ENCODE measurements at regions not wholly inside any gene's neighbourhood (a gene's known extent, or its start where the extent isn't known, plus 50 kb on each side); places are given as distances from the start of the nearest gene placed in this dataset.
"Not testable (repeated sequence)": the region's sequence is repeated elsewhere in the genome, so short reads cannot be mapped to it uniquely, and the experiment has no call there.

DNA sequence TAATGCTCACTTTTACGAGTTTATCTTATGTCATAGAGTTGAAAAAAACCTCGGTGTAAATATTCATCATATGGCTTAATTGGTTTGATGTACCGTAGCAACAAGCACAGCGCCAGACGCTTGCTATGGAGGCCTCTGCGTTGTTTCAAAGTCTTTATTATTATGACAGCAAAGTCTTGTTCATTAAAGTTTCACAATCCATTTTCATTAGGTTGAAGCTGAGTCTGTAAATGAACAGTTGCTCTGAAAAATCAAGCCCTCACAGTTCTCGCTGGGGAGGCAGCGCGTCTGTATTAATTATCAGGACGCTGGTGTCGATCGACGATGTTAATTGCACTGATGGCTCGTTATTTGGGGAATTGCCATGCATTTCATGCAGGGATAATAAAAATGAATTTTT is 185.6 kb downstream of the INSC start:
- DNase-seq (ENCODE audit: low read depth in 2 of 2): no peak

DNA sequence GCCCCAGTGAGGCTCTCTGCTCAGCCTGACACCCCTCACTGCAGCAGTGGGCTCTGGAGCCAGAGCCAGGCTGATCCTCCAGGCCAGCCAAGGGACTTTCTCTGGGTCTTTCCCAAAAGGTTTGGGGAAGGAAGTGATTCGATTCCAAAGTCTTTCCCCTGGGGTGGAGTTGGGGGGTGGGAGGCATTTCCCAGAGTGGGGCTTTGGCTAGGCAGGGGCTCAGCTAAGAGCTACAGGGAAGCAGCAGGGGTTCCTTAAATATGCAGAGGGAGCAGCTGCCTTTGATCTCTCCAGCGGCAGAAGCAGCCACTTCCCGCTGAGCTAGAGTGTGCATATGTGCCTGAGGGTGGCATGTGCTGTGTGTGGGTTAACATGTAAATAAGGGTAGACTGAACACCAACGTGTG is 192.9 kb downstream of the INSC start:
- DNase-seq (ENCODE audit: low read depth in 2 of 2): no peak

DNA sequence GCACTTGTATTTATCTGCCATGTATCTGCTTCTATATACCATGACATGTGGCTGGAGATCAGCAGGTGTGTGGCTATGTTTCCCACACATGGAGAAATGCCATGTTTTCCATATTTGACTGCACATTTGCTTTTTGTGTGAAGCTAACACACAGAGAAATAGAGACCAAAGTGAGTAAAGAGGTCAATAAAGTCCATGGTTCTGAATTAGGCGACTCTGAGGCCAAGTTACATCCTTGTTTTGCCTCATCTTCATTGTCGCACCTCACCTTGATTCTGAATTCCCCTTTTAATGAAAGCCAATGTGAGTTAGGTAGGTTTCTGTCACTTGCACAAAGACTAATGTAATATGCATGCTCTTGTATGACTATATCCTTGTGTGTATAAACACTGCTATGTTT is 194.1 kb downstream of the INSC start:
- no peak for DNase-seq (ENCODE audit: low read depth in 2 of 2)

DNA sequence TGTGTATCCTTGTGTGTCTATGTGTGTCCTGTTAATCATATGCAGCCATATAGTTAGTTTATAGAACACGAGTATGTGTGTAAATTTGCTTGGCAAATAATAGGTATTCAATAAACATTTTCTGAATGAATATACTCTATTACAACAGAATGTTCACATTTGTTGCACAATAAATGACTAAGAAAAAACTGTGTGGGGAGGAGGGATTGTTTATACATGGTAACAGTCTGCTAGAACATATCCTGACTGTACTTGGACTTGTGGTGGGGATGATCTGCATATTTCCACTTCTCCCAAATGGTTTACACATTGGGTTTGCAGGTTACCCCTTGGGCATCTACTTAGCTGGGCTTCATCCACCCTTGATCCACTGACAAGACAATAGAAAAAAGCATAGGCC is 194.6 kb downstream of the INSC start:
- no peak for DNase-seq (ENCODE audit: low read depth in 2 of 2)

DNA sequence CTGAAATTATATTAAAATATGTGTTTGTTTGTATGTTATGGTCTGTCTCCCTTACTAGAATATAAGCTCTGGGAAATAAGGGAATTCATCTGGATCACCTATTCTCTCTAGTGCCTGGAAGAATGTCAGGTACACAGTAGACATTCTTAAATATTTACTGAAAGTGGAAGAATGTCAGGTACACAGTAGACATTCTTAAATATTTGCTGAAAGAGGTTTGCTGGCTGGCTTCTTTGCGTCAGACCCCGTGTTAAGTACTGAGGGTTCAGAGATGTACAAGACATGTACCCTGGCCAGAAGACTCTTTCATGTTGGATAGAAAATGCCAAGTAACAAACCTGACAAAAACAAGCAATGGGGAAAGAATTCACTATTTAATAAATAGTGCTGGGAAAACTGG is 199.1 kb downstream of the INSC start:
- DNase-seq (ENCODE audit: low read depth in 2 of 2): no peak

DNA sequence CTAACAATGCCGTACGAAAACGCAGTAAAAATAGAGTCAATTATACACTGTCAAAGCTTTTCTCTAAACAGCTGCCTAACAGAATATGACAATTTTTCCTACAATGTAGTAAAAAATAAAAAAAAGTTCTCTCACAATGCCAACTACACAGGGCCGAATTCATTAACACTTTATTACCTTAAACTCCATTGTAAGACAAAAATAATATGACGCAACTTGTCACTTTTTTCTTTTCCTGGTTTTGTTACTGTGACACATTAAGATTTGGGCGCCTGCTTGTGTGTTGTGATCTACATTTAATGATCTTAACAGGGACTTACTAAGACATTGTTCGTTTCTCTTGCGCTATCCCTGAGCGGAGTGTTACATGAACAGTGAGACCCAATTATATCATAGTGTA is 204.1 kb downstream of the INSC start:
- no peak for DNase-seq (ENCODE audit: low read depth in 2 of 2)

DNA sequence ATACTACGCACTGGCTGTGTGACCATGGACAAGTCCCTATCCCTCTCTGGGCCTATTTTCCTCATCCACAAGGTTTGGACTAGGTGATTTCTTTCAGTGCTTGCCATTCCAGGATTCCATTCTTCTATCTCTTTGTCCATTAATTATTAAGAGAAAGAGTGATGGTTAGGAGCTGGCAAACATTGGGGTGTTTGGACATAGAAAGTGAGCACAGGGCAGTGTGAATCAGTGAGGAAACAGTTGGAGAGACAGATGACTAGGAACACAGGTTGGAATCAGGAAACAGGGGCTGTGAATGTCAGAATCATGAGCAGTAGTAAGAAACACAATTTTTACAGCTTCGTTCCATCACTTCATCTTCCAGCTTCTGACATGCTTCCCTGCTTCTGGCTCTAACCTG is 211.8 kb downstream of the INSC start:
- DNase-seq (ENCODE audit: low read depth in 2 of 2): no peak

DNA sequence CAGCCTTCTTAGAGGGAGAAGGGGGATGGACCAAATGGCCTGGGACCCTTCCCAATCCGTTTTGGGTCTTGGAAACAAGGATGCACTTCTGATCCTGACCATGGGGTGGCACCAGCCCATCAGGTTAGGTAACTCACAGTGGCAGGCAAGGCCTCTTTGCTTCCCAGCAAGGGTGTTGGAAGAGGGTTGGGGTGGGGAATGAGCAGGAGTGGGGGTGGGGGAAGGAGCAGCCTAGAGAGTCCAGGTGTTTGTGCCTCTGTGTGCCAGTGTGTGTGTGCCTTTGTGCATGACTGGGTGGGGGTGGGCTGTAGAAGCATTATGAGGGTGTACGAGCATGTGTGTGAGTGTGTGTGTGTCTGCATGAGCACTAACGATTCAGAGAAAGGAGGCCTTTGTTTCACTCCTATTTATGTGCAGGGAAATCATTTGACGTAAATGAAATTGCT is 213.1 kb downstream of the INSC start:
- DNase-seq (ENCODE audit: low read depth in 2 of 2): no peak

DNA sequence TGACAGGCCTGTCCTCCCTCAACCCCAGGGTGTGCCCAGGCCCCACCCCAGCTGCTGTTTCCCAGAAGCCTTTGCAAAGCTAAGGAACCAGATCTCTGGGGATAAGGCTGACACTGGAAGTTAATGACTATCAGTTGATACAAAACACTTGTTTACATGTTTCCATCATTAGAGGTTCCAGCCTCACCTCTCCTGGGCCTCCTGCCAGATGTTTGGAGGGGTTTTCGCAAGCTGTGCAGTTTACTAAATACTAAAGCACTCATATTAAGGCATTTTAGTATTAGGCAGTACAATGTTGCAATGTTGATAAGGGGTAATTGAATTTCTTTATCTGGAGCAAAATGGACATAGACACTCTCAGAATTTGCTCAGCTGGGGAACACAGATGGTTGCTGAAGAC is 218.7 kb downstream of the INSC start:
- DNase-seq (ENCODE audit: low read depth in 2 of 2): no peak

DNA sequence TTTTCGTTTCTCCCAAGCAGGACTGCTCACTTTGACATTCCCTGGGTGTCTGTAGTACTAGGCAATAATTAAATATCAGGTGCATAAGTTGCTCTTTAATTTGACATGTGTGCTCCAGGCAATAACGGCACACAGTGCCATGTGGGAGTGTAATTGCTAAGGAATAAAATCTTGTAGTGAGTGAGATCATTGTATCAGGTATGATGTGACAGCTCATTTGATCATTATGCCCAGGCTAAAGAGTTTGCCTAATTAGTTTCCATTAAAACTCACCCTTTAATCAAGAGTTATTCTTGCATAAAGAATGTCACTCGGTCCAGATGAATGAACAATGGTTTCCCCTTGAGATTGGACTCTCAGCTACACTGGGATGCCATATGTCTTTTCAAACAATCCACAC is 220.0 kb downstream of the INSC start:
- no peak for DNase-seq (ENCODE audit: low read depth in 2 of 2)

DNA sequence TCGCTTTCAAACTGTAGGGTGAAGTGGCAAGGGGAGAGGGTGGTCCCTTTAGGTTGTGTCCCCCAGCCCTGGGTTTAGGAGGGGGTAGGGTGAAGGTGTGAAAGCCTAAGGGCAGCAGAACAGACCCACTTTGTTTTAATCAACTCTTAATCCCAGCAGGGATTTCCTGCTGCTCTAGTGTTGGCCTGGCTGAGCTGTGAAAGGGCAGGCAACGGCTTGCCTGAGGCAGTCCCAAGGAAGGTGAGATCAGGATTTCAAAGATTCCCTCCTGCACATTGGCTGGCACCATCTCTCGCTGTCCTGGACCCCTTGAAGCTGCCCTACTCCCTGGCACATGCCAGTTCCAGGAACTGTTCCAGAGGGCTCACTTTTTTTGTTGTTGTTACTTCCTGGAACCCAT is 221.3 kb downstream of the INSC start:
- no peak for DNase-seq (ENCODE audit: low read depth in 2 of 2)

DNA sequence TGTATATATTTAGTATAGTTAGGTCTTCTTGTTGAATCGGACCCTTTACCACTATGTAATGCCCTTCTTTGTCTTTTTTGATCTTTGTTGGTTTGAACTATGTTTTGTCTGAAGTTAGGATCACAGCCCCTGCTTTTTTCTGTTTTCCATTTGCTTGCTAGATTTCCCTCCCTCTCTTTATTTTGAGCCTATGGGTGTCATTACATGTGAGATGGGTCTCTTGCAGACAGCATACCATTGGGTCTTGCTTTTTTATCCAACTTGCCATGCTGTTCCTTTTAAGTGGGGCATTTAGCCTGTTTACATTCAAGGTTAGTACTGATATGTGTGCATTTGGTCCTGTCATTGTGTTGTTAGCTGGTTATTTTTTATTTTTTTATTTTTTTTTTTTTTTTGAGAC is 224.6 kb downstream of the INSC start:
- DNase-seq (ENCODE audit: low read depth in 2 of 2): no peak

DNA sequence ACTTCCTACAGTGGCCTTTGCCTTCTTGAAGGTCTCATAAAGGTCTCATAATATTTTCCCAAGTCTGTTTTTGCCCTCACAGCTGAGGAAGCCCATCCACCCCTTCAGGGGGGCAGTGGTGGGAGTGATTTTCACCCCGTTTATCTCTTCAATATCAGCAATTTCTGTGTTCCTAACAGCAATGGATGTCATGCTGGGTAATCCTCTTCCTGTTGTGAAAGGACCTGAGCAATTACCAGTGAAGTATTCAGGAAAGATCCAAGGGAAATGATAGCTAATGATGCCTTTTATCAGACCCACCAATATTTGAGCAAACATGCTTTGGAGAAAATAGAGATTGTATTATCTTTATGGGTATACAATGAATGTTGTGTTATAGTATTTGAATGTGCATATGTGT is 226.9 kb downstream of the INSC start:
- DNase-seq (ENCODE audit: low read depth in 2 of 2): no peak

DNA sequence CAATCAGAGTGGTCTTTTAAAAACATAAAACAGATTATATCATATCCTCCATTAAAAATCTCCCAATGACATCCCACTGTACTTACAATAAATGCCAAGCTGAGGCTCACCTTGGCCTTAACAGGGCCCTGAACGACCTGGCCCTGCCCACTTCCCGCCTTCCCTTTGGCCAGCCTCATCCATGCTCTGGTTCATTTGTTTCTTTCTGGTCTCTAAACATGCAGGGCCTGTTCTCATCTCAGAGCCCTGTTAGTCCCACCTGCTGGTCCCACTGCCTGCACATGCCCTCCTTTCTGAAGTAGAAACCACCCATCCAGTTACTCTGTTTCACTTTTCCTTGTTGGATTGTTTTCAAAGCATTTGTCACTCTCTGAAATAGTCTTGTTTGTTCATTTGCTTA is 227.4 kb downstream of the INSC start:
- no peak for DNase-seq (ENCODE audit: low read depth in 2 of 2)

DNA sequence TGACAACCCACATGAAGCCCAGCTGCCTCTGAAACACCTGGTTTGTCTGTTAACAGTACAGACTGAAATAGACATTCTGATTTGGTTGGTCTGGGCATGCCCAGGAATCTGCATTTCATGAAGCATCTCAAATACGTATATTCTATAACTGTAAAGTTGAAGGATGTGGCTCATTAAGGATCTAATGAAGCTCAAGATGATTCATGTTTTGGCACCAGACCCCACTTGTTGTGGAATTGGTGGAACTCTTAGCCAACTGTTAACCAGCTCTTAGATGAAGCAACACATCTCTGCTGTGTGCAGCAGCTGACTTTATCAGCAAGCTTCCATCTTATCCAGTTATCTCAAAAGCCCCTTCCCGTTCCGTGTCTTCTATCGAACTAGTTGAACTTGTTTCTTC is 232.2 kb downstream of the INSC start:
- DNase-seq (ENCODE audit: low read depth in 2 of 2): no peak

DNA sequence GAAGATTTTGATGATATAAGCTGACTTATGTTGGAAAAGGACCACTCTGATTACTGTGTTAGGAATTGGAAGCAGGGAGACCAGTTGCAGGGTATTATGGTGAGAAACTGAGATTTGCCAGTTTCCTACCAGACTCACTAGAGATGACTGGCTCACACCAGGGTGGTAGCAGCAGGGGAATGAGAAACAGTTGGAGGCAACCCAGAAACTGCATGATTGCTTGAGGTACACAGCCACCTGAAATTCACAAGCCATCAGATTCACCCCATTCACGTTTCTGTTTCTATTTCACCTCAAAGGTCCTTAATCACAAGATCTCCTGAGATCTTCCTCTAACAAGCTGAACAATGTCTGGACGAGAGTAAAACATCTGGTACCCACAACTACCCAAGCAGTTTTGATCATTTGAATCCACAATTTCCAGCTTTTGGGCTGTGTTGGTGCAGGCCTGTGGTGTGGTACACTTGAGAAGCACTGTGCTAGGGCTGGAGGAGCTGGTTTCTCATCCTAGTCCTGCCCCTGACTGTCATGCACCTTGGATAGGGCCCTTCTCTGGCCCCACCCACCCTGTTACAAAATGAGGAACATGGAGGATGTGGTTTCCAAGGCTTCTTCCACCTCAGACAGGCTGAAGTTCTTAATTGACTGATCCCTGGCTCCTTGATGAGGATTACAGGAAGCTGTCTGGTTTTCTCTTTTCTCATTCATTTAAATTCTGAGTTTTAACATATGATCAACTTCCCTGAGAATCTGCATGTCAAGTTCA is 233.4 kb downstream of the INSC start:
- DNase-seq (ENCODE audit: low read depth in 2 of 2): no peak

DNA sequence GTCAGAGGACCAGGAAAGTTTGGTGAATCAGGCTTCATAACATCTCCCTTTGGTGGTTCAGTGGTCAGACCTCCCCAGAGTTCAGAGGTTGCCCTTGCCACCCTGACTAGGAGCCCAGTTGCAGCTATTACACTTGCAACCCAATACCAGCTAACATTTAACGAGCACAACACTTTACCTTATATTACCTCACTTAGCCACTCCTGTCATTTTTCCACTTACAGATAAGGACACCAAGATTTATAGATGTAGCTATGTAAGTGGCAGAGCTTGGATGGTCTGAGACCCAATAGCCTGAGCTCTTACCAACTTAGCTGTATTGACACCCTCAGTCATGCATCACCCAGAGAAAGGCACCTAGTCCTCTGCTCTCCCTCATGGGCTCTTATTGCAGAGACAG is 234.7 kb downstream of the INSC start:
- no peak for DNase-seq (ENCODE audit: low read depth in 2 of 2)

DNA sequence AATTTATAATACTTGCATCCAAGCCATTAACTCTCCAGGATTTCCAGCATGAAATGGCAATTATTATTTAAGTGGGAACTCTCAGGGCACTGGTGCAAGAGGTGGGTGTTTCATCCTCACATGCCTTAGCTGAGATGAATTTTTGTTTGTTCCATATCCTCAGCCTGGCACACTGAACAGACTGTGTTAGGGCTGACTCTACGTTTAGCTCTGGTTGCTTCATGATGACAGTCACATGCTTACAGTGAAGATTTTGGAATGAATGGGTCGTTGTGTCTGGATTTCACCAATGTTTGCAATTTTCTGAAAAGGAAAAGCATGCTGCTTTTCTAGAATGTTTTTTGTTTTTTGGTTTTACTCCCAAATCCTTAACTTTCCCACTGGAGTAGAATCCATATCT is 246.6 kb downstream of the INSC start:
- DNase-seq (ENCODE audit: low read depth in 2 of 2): no peak

DNA sequence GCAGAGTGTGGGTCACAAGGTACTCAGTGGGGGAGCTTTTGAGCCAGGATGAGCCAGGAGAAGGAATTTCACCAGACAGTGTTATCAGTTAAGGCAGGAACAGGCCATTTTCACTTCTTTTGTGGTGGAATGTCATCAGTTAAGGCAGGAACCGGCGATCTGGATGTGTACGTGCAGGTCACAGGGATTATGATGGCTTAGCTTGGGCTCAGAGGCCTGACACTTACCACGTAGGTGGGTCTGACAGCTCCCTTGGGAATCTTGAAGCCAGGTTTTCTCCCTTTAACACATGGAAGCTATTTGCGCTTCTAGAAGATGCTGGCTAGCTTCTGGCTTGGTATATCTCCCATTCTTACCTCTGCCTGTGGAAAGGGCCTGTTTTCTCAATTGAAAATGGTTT is 250.6 kb downstream of the INSC start:
- not testable (repeated sequence) for DNase-seq (ENCODE audit: low read depth in 2 of 2)

DNA sequence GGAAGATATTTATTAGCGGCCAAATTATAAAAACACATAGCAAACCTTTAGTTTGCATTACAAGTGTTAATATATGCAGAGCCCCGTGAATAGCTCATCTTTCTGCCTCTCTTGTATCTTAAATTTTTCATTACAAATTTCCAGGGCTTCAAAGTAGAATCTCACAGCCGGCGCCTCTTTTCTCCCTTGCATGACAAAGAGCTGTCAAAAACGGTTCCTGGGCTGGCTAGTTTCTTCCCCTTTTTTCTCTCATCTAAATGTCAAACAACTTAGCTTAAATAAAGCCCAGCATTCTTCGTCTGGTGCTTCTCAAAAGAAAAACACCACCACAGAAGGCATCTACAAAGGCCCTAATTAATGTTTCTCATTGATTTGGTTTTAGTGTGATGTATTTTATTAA is 253.0 kb downstream of the INSC start:
- no peak for DNase-seq (ENCODE audit: low read depth in 2 of 2)

DNA sequence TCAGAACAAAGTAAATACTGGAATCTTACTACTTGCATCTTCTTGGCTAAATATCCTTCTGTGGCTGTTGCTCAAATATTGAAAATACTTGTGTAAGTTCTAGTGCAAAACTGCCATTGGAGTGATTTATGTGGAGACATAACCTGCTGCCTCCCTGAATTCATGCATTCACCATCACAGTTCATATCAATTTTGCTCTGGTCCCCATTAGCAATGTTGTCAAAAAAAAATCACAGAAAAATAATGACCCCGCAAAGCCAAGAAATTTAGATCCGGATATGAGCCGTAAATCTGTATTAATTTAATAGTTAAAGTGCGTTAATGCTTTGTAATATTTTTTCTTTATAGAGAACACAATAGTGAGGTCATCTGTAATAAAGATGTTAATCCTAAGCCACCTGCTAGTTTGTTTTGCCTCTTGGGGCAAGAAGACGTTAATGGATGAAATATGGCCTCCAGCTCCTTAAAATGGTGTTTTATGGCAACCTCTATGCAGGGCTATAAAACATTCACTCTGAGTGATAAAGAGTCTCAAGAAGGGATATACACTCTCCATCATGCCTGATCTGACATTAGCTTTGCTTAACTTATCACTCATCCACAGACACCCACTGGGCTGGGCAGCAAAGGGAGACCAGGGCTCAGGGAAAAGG is 255.9 kb downstream of the INSC start:
- no peak for DNase-seq (ENCODE audit: low read depth in 2 of 2)

DNA sequence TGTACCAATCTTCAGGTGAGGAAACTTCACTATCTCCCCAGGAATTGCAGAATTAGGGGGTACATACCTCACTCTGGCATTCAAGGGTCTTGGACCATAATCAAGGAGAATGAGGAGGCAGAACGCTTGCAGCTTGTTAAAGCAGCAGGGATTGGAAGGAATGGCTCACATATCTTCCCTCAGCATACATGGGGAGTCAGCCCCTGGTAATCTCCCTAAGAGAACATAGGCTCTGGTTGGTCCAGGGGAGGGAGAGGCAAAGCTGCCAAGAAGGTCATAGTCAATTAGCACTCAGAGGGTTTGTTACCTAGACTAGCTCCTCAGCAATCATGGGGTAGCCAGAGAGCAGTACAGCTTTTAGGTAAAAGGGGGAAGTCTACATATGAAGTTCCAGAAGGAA is 256.8 kb downstream of the INSC start:
- no peak for DNase-seq (ENCODE audit: low read depth in 2 of 2)

DNA sequence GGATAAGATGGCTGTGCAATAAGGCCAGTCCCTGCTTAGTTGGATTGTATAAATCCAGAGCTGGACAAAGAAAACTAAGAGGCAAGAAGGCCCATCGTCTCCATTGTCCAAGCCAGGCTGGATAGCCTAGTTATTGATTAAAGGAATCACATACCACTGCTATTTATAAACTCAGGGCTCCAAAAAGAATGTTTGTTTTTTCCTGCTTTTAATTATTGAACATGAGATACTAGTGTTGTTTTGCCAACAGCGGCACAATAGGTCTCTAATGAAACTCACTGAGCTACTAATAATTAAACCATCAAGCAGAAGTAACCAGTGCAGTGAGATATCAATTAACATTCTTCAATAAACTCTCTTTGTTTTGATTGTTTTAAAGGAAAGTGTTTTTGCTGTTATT is 259.7 kb downstream of the INSC start:
- no peak for DNase-seq (ENCODE audit: low read depth in 2 of 2)

DNA sequence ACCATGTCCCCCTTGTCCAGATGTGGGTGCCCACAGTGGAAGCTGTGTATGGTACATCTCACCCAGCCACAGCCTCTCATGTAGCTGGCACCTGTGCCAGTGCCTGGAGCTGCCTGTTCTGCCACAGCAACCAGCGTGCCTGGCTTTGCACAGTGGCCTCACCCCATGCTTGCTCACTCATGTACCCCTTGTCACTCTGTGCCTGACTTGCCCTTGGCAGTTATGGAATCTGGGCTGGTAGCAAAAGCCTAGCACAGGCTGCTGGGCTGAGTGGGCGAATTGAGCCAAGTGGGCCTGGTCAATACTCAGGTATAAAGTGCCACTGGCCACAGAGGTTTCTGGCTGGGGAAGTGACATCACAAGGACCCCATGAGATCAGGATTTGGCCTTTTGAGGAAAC is 264.2 kb downstream of the INSC start:
- no peak for DNase-seq (ENCODE audit: low read depth in 2 of 2)

All from stimulated activated CD8-positive, alpha-beta memory T cell treated with anti-CD3 and anti-CD28 coated beads, Interleukin-15, amount 100 ng/mL, for 48 hours (primary cell).